HG03520 (cell line): ENCODE measurements at regions not wholly inside any gene's neighbourhood (a gene's known extent, or its start where the extent isn't known, plus 50 kb on each side); places are given as distances from the start of the nearest gene placed in this dataset.

ENCODE experiments used
- ATAC-seq: cut with Tn5 transposase; IDR thresholded peaks from one replicate; pipeline ENCODE4 v1.9.1; 2021; ENCODE audit warnings: mild to moderate bottlenecking, moderate library complexity; ENCODE audit not compliant: unreplicated experiment

DNA sequence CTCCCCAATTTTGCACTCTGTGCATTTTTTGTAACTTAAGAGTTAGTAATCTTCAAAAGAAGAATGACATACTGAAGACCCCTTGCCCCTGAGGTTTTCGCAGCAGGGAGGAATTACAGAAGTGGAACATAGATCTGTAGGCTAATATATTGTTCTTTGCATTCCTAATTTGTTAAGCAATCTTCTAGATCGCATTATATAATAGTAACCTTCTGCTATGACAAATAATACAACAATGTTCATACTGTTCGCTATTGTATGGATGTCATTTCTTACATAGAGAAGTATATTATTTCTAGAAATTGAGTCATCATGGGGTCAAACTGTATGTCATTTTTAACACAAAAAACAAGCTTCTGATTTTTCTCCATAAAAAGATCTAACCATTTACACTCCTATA, 95.8 kb upstream of the TGFBR2 start:
- ATAC-seq, result no peak

DNA sequence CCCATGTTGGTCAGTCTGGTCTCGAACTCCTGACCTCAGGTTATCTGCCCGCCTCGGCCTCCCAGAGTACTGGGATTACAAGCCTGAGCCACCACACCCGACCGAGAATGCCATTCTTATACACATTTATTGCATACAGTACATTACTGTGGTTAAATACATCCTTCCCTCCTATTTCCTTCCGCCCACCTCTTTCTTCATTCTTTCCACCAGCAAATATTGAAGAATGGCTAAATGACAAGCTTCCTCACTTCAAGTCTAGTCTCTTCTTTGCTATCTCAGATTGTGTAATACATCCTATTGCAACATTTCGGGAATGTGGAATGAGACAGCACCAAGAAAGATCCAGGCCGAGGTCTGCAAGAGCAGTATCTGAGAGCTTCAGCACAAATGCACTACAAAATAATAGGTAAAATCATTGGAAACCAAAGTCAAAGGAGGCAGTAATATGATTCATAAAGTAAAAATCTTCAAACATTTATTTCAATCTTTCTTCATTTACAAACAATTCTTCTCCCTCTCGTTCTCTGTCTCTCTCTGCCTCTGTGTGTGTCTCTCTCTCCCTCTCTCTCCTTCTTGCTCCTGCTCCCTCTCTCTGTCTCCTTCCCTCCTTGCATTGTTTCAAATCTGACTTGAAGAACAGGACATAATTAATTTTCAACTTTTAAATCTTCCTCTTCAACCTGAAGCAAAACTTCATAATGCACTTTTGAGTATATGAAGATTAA, 94.7 kb upstream of the TGFBR2 start:
- ATAC-seq, result no peak

DNA sequence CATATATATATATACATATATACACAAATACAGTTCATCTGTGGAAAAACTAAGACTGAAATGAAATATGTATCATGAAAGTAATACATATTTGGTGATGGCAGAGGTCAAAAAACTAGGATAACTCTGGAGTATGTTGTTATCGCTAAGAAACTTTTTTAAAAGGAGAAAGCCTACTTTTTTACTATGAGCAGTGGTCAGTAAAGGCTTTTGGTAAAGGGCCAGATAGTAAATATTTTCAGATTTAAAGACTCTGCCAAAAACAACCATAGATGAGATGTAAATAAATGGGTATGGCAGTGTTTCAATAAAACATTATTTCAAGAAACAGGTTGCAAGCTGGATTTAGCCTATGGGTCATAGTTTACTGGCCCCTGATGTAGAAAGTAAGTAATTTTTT, 93.8 kb upstream of the TGFBR2 start:
- no peak for ATAC-seq

DNA sequence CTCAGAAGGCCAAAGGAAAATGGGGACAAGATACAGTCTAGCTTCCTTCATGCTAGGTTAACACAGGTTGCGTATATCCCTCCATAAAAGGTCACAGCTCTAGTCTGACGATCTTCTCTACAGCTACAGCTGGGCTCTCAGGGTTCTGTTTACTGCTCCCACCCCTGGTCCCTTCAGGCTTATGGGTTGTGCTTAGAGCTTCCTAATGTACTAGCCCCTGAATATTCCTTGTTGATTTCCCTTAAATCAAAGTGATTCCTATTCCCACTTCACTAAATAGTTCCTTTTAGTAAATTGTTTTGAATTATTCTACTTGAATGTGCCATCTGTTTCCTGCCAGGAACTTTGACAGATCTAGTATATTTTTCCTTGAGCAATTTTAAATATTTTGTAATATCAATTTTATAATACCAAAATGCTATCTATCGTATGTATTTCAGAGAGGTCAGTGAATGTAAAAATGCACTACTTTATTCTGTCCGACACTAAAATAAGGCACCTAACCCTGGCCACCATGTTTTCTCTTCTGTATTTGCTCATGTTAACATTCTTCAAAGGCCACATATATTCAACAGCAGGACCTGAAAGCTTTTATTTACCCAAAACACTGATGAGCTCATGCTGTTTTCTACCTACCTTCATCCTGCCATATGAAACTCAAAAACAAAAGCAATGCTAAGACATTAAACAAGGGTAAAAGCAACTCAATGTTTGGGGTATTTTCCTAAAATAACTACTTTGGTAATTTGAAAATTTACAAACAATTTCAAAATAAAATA, 92.8 kb upstream of the TGFBR2 start:
- ATAC-seq, result no peak

DNA sequence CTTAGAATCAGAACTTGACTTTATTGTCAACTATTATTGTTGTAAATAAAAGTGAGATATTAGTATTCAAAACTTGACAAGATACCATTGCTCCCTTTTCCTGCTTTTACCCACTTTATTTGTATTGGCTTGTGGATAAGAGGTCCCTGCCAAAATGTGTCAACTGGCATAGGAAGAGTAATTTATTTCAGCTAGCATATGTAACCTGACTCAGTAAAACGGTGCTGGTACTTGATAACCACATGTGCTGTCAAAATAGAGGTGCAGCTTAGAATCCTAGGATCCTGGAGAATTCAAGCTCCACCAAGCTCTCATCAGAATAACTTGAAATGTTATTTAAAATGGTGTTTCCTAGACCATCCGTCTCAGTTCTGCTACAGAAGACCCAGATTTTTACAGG, 90.2 kb upstream of the TGFBR2 start:
- ATAC-seq, result no peak

DNA sequence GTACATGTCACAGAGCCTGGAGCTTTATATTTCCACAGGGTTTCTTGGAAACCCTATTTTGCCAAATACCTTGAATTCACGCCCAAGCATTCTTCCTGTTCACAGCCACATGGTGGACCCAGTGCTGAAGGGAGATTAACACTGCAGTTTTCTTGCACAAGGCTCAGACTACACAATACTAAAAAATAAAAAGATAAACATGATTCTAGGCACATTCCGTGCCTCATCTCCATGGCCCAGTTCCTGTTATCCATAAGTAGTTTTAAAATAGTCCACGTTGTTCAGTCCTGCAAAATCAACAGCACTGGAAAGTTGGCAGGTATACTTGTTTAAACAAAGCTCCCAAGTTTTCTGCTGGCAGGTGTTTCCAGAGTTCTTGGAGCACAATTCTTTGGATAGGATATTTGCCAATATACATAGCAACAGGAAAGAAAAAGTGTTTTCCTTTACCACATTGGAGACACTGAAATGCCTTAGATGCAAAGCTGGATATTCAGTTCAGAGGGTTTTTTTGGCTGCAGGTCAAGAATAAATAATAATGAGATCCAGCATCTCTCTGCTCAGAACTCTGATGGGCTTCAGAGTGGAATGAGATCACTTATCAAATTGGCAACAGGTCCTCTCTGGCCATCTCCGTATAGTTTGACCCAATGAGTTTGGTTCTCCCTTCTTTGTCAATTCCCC, 88.1 kb upstream of the TGFBR2 start:
- no peak for ATAC-seq

DNA sequence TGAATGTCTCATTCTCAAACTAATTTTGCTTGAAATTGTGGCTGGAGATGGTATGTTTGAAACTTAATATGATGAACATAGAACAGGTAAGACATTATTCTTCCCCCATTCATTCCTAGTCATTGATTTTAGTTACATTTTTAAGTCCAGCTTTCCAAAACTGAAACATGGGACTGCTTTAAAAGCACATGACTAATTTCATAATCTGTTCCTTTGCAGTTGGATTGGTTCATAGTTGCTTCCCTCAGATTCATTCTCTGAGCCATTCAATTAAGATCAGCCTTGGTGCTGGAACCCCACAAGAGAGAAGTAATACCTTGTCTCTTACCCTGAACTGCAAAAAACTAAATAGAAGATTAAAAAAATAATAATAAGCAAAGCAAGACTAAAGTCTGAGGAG, 87.5 kb upstream of the TGFBR2 start:
- no peak for ATAC-seq

DNA sequence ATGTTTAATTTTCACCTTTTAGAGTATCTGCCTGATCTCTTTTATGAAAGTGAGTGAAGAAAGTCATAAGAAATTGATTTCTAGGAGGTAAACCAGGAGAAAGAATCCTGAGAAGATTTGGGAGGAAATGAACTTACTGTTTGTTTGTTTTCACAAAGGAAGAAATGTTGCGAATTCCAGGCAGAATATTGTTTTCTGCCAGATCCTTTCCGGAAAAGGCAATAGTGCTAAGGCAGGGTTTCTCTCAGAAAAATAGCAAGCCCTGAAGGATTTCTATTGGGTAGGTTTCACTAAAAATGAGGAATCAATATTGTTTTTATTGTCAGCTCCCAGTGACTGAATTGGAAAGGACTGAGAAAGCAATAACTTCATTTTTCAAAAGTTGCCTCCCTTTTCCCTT, 85.7 kb upstream of the TGFBR2 start:
- ATAC-seq, result no peak

DNA sequence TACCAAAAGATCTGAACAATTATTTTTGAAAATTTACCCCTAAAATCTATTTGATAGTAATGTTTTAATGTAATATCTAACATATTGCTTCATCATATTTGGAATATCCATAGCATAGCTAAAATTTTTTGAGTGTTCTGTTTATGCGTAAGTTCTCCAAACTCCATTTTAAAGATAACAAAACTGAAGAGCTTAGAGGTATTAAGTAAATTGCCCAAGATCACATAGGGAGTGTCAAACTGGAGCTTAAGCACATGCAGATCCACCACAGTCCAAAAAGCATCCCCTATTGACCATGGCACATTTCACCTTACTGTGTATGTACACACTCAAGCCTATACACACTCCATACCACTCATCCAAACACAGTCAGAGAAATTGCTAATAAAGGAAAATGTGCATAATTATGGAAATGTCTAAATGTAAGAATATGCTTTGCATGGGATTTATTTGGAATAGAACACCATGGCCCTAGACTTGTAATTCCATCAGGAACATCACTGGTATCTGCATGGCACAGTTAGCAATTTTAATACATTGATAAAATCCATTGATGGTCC, 85.2 kb upstream of the TGFBR2 start:
- ATAC-seq, result no peak

DNA sequence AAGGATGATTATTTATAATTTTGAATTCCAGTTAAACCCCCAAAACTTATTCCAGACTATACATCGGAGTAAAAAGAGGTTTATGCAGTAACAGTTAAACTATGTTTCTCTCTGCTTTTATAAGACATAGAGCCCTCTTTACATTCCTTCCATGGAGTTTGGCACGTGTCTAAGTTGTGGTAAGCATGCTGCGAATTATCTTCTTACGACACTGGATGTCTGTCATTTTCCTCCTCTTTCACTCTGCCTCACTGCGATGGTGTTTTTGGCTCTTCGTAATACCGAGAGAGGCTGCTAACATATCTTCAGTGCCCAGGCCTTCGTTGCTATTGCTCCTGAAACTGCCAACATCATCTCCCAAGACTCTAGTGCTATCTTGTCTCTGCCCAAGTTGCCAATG, 83.9 kb upstream of the TGFBR2 start:
- ATAC-seq, result no peak

DNA sequence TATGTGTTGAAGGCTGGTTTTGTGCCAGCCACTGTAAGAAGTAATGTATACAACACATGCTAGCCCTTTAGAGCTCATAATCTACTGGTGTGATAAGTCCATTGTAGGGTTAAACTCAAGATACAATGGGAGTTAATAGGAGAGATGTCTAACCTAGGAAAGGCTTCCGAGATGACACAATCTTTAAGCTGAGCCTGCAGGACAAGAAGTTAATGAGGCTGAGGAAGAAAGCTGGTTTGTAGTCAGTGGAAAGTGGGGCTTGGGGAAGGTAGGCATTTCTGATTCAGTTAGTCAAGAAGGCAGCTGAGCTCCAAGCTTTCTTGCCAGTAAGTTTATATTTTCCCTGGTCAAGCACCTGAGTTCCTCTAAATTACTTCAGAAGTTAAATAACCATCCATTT, 83.0 kb upstream of the TGFBR2 start:
- no peak for ATAC-seq

DNA sequence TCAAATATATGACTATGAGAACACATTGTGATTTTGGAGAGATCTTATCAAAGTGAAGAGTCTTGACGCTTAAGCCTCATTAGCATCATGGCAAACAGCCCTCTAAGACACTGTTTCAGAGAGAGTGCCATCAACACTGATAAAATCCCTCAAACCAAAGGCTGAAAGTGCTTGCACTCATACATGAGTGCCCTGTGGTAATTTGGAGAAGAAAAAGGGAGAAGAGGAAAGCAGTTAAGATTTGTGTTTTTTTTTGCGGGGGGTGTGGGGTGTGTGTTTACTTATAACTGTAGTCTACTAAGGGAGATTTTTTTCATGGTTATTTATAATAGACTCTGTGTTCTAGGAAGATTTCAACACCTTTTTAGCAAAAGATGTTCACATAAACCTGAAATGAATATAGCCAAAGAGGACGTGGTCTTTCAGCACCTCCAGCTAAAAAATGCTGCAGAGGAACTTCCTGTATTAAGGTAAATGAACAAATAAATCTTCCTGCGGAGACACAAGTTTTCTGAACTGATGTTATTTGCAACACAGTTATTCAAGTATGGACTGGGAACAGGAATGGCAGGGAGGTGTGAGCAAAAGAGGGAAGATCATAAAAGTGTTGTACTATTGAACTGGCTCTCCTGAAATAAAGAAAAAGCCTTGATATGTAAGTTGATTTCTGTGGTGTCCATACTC, 81.9 kb upstream of the TGFBR2 start:
- ATAC-seq, result no peak

DNA sequence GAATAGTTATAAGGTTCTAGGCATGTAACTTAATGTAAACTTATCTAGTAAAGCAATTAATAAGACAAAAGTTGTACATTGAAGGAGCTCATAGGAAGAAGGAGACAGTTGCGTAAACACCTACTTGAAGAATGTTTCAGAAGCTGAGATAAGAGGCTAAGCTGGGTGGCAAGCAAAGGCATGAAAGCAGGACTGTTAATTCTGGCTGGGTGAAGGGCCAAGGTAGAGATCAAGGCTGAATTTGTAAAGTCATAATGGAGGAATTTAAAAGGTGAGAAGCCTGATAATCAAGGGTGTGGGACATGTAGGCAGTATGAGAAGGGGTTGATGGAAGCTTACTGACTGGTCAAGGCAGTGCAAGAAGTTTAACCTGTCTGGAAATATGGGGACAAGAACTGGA, 80.4 kb upstream of the TGFBR2 start:
- no peak for ATAC-seq

DNA sequence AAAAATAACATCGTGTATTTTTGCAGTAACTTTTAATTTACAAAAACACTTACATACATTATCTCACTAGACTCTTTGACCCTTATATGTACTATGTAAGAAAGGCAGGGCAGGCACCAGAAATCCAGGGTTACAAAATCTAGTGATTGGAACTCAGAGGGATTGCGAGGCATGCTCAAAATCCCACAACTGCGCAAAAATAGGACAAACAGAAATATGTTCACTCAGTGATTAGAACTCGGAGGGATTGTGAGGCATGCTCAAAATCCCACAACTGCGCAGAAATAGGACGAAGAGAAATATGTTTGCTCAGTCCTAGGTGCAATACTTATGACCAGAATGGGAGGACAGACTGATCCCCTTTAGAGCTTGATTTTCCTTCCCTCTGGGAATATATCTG, 79.2 kb upstream of the TGFBR2 start:
- no peak for ATAC-seq

DNA sequence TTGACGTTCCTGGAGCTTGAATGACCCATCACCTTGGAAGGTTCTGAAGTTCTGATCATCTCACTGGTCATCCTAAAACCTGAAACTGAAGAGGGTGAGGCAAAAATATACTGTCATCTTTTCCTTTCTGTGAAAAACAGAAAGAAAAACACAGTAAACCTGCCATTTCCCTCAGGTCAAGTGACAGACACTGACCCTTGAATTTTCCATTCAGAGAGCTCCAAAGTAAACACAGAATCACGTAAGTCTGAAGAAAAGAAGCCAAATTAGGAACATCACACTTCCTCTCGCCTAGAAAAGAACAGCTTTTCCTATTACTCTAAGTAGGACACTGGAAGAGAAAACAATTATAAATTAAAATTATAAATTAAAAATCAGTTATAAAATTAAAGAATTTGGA, 78.7 kb upstream of the TGFBR2 start:
- no peak for ATAC-seq

DNA sequence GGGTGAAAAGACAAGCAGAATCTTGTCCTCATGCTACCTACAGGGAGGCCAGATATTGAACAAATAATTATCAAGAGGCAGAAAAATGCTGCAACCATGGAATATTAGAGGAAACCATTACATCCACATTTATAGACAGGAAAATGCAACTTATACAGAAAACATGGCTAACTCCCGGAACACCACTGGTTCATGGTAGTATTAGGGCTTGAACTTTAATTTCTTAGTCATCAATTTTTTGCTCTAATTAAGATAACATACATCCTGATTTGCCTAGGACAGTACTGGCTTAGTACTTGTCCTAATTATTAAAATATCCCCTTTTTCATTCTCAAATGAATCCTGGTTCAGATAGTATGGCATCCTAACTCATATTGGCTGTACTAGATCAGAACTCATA, 76.3 kb upstream of the TGFBR2 start:
- ATAC-seq, result no peak

DNA sequence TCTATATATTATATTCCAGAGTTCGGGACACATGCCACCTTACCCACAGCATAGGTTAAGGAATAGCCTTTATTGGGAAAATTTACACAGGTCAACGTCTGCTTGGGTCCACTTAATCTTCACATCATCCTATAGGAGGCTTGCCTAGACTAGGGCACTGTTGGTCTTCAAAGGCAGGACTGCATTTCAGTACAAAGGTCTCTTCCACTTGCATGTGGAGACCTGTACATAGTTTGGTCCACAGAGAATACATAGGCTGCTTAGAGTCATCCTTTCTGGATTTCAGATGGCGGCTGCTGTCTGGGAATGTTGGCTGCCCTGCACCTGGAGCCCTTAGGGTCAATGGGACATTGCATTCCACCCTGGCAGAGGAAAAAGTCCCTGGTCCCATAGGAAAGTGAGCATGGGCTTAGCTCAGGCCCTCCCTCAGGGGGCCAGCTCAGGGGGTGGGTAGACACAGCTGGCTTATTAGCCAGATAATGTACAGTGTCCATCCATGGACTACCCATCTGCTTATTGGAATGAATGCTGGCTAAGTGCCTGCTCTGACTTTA, 75.3 kb upstream of the TGFBR2 start:
- ATAC-seq, result no peak

DNA sequence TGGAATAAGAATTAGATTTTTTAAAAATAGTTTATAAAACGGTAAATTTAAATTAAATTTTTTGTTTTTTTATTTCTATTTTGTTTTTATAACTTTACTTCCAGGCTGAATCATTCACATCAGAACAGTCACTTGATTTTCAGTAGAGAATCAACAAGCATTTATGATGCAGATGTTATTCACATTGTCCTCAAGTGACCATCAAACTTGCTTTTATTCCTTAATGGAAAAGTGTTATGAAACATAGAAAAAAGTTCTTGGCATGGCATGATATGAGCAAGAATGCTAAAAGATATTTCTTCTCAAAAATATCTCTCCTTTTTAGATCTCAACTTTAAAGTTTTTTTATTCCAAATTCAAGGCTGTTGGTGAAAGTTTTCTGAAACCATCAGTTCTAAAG, 70.9 kb upstream of the TGFBR2 start:
- no peak for ATAC-seq

DNA sequence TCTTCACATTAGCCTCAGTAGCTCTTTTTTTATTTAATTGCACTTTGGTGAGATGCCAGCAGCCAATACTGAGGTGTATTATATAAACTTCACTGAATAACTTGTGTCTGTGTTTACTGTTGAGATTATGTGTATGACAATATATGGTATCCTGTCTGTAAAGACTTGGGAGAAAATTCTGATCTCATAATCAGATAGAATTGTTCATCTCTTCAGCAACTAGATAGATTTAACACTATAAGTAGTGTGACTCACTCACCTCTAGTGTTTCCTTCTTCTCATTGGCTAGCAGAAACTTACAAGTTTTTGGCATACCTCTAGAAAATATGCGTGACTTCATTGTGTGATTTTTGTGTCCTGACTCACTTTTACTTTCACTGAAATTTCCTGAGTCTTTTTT, 67.6 kb upstream of the TGFBR2 start:
- no peak for ATAC-seq

DNA sequence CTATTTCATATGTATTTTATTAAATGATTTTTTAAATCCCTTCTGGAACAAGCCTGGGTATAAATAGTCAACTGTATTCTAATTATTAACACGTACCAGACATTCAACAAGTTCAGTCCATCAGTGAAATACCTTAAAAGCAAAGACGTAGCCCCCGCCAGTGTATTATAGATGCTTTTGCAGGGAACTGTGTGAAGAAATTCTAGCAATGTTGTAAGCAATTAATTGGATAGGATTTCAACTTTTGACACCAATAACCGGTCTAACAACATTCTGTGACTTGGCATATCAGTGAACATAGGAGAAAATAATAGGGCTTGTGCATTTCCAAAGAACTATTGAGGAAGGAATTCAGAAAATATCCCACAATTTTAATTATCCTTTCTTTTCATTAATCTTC, 67.2 kb upstream of the TGFBR2 start:
- no peak for ATAC-seq

DNA sequence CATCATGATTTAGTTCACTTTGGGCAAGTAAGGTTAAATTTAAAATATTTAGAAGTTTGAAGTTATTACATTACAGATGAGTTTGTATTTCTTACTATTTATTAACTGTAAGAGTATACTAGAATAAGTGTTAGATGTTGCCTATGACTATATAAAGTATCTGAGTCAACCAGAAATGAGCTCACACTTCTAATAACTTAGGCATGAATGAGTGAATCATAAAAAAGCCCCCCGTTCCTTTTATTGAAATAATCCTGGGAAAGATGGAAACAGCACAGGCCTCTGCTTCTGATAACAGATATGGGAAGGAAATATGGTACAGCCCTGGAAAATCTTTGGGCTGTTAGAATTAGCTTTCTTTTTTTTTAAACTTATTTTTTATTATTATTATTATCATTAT, 66.6 kb upstream of the TGFBR2 start:
- ATAC-seq, result no peak
